T-helper 2 cell treated with Interferon-gamma antibody and Interleukin-4, amounts not matched to agents 100 ng/mL and 5 ng/mL, for 36 hours (primary cell): ENCODE measurements at regions not wholly inside any gene's neighbourhood (a gene's known extent, or its start where the extent isn't known, plus 50 kb on each side); places are given as distances from the start of the nearest gene placed in this dataset.
"Not testable (repeated sequence)": the region's sequence is repeated elsewhere in the genome, so short reads cannot be mapped to it uniquely, and the experiment has no call there.

Experiments used
- intact Hi-C: fragments of 100-400 bp; cut with micrococcal nuclease; formaldehyde crosslinking; loops from one replicate; pipeline ENCODE4 v1.15.1; 2023

- intact Hi-C loops, result not testable (repeated sequence)
Measured at GRCh38 chrX:1016926-1017325, 195.5 kb downstream of the CRLF2 start.

- intact Hi-C loops, result not testable (repeated sequence)
Measured at GRCh38 chrX:1016281-1016680, 196.2 kb downstream of the CRLF2 start.

- intact Hi-C loops, result no loop called here
Measured at GRCh38 chrX:1012678-1013300, 199.7 kb downstream of the CRLF2 start.

- intact Hi-C loops, result no loop called here
Measured at GRCh38 chrX:1011691-1012283, 200.7 kb downstream of the CRLF2 start.

- intact Hi-C loops, result no loop called here
Measured at GRCh38 chrX:1009771-1010170, 202.7 kb downstream of the CRLF2 start.

GRCh38 chrX:1006156-1006730 lies 206.2 kb downstream of the CRLF2 start:
- intact Hi-C loops, result no loop called here

- intact Hi-C loops, result no loop called here
Measured at GRCh38 chrX:1002611-1003010, 209.8 kb downstream of the CRLF2 start.

GRCh38 chrX:997631-998137 lies 214.8 kb downstream of the CRLF2 start:
- intact Hi-C loops, result no loop called here

- intact Hi-C loops, result no loop called here
Measured at GRCh38 chrX:994780-995179, 217.7 kb downstream of the CRLF2 start.

GRCh38 chrX:989959-990510 lies 222.4 kb downstream of the CRLF2 start:
- intact Hi-C loops, result no loop called here

GRCh38 chrX:988530-988929 lies 223.9 kb downstream of the CRLF2 start:
- intact Hi-C loops, result not testable (repeated sequence)

- intact Hi-C loops, result no loop called here
Measured at GRCh38 chrX:981791-982626, 230.4 kb downstream of the CRLF2 start.

GRCh38 chrX:980587-981235 lies 231.7 kb downstream of the CRLF2 start:
- intact Hi-C loops, result no loop called here

- intact Hi-C loops, result not testable (repeated sequence)
Measured at GRCh38 chrX:979127-979526, 233.3 kb downstream of the CRLF2 start.

GRCh38 chrX:973010-973632 lies 239.3 kb downstream of the CRLF2 start:
- intact Hi-C loops, result no loop called here

GRCh38 chrX:968148-968965 lies 244.1 kb downstream of the CRLF2 start:
- intact Hi-C loops, result no loop called here

- intact Hi-C loops, result no loop called here
Measured at GRCh38 chrX:966396-967070, 245.9 kb downstream of the CRLF2 start.

GRCh38 chrX:964831-965416 lies 247.5 kb downstream of the CRLF2 start:
- intact Hi-C loops, result no loop called here

GRCh38 chrX:960821-961220 lies 251.6 kb downstream of the CRLF2 start:
- intact Hi-C loops, result no loop called here
